ENCODE measurements at regions not wholly inside any gene's neighbourhood (a gene's known extent, or its start where the extent isn't known, plus 50 kb on each side); places are given as distances from the start of the nearest gene placed in this dataset.

DNA sequence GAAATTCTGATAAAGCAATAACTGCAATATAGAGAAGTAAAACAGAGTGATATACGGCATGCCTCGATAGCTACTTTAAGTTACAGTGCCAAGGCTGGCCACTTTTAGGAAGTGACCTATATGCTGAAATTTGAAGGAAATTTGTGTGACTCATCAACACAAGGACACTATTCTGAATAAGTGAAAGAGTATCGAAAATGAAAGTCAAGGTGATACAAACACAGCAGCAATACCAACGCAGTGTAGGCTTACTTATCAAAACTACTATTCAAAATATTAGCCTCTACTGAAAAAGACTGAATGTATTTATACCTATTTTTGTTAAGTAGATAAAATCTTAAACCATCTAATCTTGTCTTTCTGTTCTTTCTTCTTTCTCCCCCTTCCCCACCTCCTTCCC, 459.9 kb upstream of the GNPDA2 start:
- TF ChIP-seq CREB1 (IDR thresholded peaks at IDR 0.05; ENCODE audit: low read depth) (no peak), EP300 (IDR thresholded peaks at IDR 0.05; ENCODE audit: borderline replicate concordance) (no peak), YY1 (IDR thresholded peaks at IDR 0.05; ENCODE audit: low read depth) (no peak), RAD21 (IDR thresholded peaks at IDR 0.05; ENCODE audit: low read depth) (no peak), TCF12 (IDR thresholded peaks at IDR 0.05; ENCODE audit: low read depth) (no peak), EGR1 (IDR thresholded peaks at IDR 0.05) (no peak), FOXM1 (IDR thresholded peaks at IDR 0.05; ENCODE audit: borderline replicate concordance, low read depth) (no peak), TAF1 (IDR thresholded peaks at IDR 0.05; ENCODE audit: low read depth) (no peak), NFIC (IDR thresholded peaks at IDR 0.05) (no peak), ZBTB7A (IDR thresholded peaks at IDR 0.05; ENCODE audit: low read depth) (no peak), CEBPB (IDR thresholded peaks at IDR 0.05) (no peak)
- TF ChIP-seq, protein P1, sequence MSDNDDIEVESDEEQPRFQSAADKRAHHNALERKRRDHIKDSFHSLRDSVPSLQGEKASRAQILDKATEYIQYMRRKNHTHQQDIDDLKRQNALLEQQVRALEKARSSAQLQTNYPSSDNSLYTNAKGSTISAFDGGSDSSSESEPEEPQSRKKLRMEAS (IDR thresholded peaks at IDR 0.05): no peak
- TF ChIP-seq, protein P2, sequence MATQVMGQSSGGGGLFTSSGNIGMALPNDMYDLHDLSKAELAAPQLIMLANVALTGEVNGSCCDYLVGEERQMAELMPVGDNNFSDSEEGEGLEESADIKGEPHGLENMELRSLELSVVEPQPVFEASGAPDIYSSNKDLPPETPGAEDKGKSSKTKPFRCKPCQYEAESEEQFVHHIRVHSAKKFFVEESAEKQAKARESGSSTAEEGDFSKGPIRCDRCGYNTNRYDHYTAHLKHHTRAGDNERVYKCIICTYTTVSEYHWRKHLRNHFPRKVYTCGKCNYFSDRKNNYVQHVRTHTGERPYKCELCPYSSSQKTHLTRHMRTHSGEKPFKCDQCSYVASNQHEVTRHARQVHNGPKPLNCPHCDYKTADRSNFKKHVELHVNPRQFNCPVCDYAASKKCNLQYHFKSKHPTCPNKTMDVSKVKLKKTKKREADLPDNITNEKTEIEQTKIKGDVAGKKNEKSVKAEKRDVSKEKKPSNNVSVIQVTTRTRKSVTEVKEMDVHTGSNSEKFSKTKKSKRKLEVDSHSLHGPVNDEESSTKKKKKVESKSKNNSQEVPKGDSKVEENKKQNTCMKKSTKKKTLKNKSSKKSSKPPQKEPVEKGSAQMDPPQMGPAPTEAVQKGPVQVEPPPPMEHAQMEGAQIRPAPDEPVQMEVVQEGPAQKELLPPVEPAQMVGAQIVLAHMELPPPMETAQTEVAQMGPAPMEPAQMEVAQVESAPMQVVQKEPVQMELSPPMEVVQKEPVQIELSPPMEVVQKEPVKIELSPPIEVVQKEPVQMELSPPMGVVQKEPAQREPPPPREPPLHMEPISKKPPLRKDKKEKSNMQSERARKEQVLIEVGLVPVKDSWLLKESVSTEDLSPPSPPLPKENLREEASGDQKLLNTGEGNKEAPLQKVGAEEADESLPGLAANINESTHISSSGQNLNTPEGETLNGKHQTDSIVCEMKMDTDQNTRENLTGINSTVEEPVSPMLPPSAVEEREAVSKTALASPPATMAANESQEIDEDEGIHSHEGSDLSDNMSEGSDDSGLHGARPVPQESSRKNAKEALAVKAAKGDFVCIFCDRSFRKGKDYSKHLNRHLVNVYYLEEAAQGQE (IDR thresholded peaks at IDR 0.05; ENCODE audit: low read depth): no peak

Data from Ishikawa (cell line).